H9 (cell line): ENCODE measurements at regions not wholly inside any gene's neighbourhood (a gene's known extent, or its start where the extent isn't known, plus 50 kb on each side); places are given as distances from the start of the nearest gene placed in this dataset.

Experiments
- DNase-seq: peaks from one replicate; pipeline ENCODE4 v3.0.0-alpha.2; 2017
- H2AFZ ChIP-seq: one replicate; pipeline ENCODE4 v1.6.1; 2013; ENCODE audit warnings: mild to moderate bottlenecking, low read length, control low read depth, moderate library complexity
- H2AK5ac ChIP-seq: 2 replicates; pipeline ENCODE4 v1.6.1; 2013; ENCODE audit warnings: low read length, control low read depth, mixed read lengths; ENCODE audit not compliant: insufficient read length
- H2BK120ac ChIP-seq: one replicate; pipeline ENCODE4 v1.6.1; 2013; ENCODE audit warnings: low read depth, mild to moderate bottlenecking, low read length, control low read depth, inconsistent platforms; ENCODE audit not compliant: poor library complexity, severe bottlenecking
- H2BK12ac ChIP-seq: 2 replicates; pipeline ENCODE4 v1.6.1; 2013; ENCODE audit warnings: low read length, control low read depth, mixed read lengths, low read depth; ENCODE audit not compliant: insufficient read length
- H2BK15ac ChIP-seq: 2 replicates; pipeline ENCODE4 v1.6.1; 2013; ENCODE audit warnings: low read depth, low read length, control low read depth
- H2BK20ac ChIP-seq: one replicate; pipeline ENCODE4 v1.6.1; 2013; ENCODE audit warnings: low read depth, mild to moderate bottlenecking, low read length, control low read depth, inconsistent platforms; ENCODE audit not compliant: poor library complexity, severe bottlenecking
- H2BK5ac ChIP-seq: 2 replicates; pipeline ENCODE4 v1.6.1; 2013; ENCODE audit warnings: low read length, control low read depth, mixed read lengths; ENCODE audit not compliant: insufficient read length
- H3K14ac ChIP-seq: 2 replicates; pipeline ENCODE4 v1.6.1; 2013; ENCODE audit warnings: low read length, control low read depth; ENCODE audit not compliant: insufficient read depth
- H3K18ac ChIP-seq: 2 replicates; pipeline ENCODE4 v1.6.1; 2013; ENCODE audit warnings: low read depth, mild to moderate bottlenecking, mixed read lengths, low read length, control low read depth; ENCODE audit not compliant: insufficient read length
- H3K23ac ChIP-seq: 2 replicates; pipeline ENCODE4 v1.6.1; 2013; ENCODE audit warnings: low read length, control low read depth, mixed read lengths, low read depth; ENCODE audit not compliant: insufficient read length
- H3K23me2 ChIP-seq: 2 replicates; pipeline ENCODE4 v1.6.1; 2013; ENCODE audit warnings: low read depth, mild to moderate bottlenecking, mixed read lengths, low read length, control low read depth; ENCODE audit not compliant: insufficient read length, poor library complexity, severe bottlenecking
- H3K27ac ChIP-seq: 2 replicates; pipeline ENCODE4 v1.5.1; 2013; ENCODE audit warnings: low read length, control low read depth, mixed read lengths, low read depth; ENCODE audit not compliant: insufficient read length
- H3K27me3 ChIP-seq: 2 replicates; pipeline ENCODE4 v1.6.1; 2013; ENCODE audit warnings: low read length, control low read depth, inconsistent platforms; ENCODE audit not compliant: insufficient read depth
- H3K4ac ChIP-seq: 2 replicates; pipeline ENCODE4 v1.6.1; 2013; ENCODE audit warnings: low read depth, mild to moderate bottlenecking, control low read depth, inconsistent platforms, low read length, moderate library complexity
- H3K4me1 ChIP-seq: 2 replicates; pipeline ENCODE4 v1.6.1; 2013; ENCODE audit warnings: low read length, control low read depth, inconsistent platforms; ENCODE audit not compliant: insufficient read depth
- H3K4me2 ChIP-seq: 2 replicates; pipeline ENCODE4 v1.6.1; 2013; ENCODE audit warnings: low read length, control low read depth, mixed read lengths; ENCODE audit not compliant: insufficient read length, insufficient read depth
- H3K56ac ChIP-seq: 2 replicates; pipeline ENCODE4 v1.6.1; 2013; ENCODE audit warnings: low read depth, mild to moderate bottlenecking, mixed read lengths, low read length, control low read depth; ENCODE audit not compliant: insufficient read length
- H3K79me1 ChIP-seq: 2 replicates; pipeline ENCODE4 v1.6.1; 2013; ENCODE audit warnings: low read depth, mild to moderate bottlenecking, moderate library complexity, low read length, control low read depth, inconsistent platforms; ENCODE audit not compliant: insufficient read depth, poor library complexity, severe bottlenecking
- H3K79me2 ChIP-seq: 2 replicates; pipeline ENCODE4 v1.6.1; 2013; ENCODE audit warnings: low read length, control low read depth, inconsistent platforms; ENCODE audit not compliant: insufficient read depth
- H3K9ac ChIP-seq: 2 replicates; pipeline ENCODE4 v1.6.1; 2013; ENCODE audit warnings: low read length, control low read depth, mixed read lengths; ENCODE audit not compliant: insufficient read length; ENCODE audit errors: extremely low read depth
- H3K9me3 ChIP-seq: one replicate; pipeline ENCODE4 v1.6.1; 2013; ENCODE audit warnings: low read depth, low read length, inconsistent platforms; ENCODE audit not compliant: control insufficient read depth
- H3T11ph ChIP-seq: one replicate; pipeline ENCODE4 v1.6.1; 2013; ENCODE audit warnings: mild to moderate bottlenecking, low read length, control low read depth, inconsistent platforms
- H4K20me1 ChIP-seq: one replicate; pipeline ENCODE4 v1.6.1; 2013; ENCODE audit not compliant: control insufficient read depth, insufficient read length, insufficient read depth
- H4K5ac ChIP-seq: 2 replicates; pipeline ENCODE4 v1.6.1; 2013; ENCODE audit warnings: low read depth, mild to moderate bottlenecking, mixed read lengths, low read length, control low read depth; ENCODE audit not compliant: insufficient read length
- H4K8ac ChIP-seq: replicated peaks from 2 replicates; pipeline ENCODE4 v1.6.1; 2013; ENCODE audit warnings: low read length, control low read depth, mixed read lengths, low read depth; ENCODE audit not compliant: insufficient read length
- H4K91ac ChIP-seq: 2 replicates; pipeline ENCODE4 v1.6.1; 2013; ENCODE audit warnings: low read depth, mild to moderate bottlenecking, moderate library complexity, mixed read lengths, low read length, control low read depth; ENCODE audit not compliant: insufficient read length
- H3K27ac Mint-ChIP-seq, 3 experiments: 2 replicates in 2 of 3; 3 replicates in 1 of 3; pipeline ENCODE4 v1.8.0; 2020 to 2021; ENCODE audit warnings: mixed read lengths in 3 of 3, mild to moderate bottlenecking in 1 of 3, moderate library complexity in 1 of 3
- H3K27me3 Mint-ChIP-seq: 2 replicates; pipeline ENCODE4 v1.8.0; 2021; ENCODE audit warnings: low read depth, mild to moderate bottlenecking, moderate library complexity, mixed read lengths
- H3K36me3 Mint-ChIP-seq, 3 experiments: 2 replicates in 2 of 3; 3 replicates in 1 of 3; pipeline ENCODE4 v1.8.0; 2020 to 2021; ENCODE audit warnings: low read depth in 3 of 3, mixed read lengths in 3 of 3; ENCODE audit not compliant: insufficient read depth in 1 of 3
- H3K4me1 Mint-ChIP-seq, 2 experiments: 2 replicates each; pipeline ENCODE4 v1.8.0; 2020; ENCODE audit warnings: mixed read lengths in 2 of 2
- H3K4me3 Mint-ChIP-seq, 2 experiments: 2 replicates in 1 of 2; 3 replicates in 1 of 2; pipeline ENCODE4 v1.8.0; 2020 to 2021; ENCODE audit warnings: mild to moderate bottlenecking in 2 of 2, mixed read lengths in 2 of 2, moderate library complexity in 1 of 2
- H3K9me3 Mint-ChIP-seq, 2 experiments: 2 replicates in 1 of 2; 3 replicates in 1 of 2; pipeline ENCODE4 v1.8.0; 2020; ENCODE audit warnings: mild to moderate bottlenecking in 2 of 2, mixed read lengths in 2 of 2, moderate library complexity in 1 of 2
- WGBS: extraction: QIAGEN DNeasy Blood & Tissue Kit; methylation state at CpG from one replicate; pipeline ENCODE4 v1.1.7; 2013; ENCODE audit warnings: missing lambda C conversion rate, low lambda C conversion rate, mixed read lengths; ENCODE audit not compliant: insufficient read length; ENCODE audit errors: extremely low coverage; 5-methylcytosine and 5-hydroxymethylcytosine counted together
- TF ChIP-seq, protein P1 (sequence below): fragments of 200-600 bp; sonication (generic); conservative IDR thresholded peaks from 3 replicates; pipeline ENCODE4 v1.8.0; 2021; ENCODE audit warnings: antibody characterized with exemption, mild to moderate bottlenecking

DNA sequence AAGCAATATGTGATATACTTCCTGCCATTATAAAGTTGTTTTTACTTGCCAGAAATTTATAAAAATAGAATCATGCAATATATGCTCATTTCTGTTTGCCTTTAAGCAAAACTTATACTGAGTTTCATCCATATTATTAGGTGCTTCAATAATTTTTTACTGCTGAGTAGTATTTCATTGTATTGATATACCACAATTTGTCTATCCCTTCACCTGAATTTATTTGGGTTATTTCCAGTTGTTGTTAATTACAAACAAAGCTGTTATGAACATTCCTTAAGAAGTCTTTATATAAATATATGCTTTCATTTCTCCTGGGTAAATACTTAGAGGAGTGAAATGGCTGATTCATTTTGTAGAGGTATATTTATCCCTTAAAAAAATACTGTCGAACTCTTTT, 864.1 kb downstream of the HACE1 start:
- Histone ChIP-seq H4K91ac (no peak overlapping the region), H3K9ac (no peak overlapping the region), H4K5ac (no peak overlapping the region), H3K9me3 (no peaks in the 10 kb centered on the region), H2BK5ac (no peak overlapping the region), H3K4me1 (no peaks in the 10 kb centered on the region), H3K79me2 (no peaks in the 10 kb centered on the region), H3K27me3 (no peaks in the 10 kb centered on the region), H3K79me1 (no peaks in the 10 kb centered on the region), H2BK20ac (no peak overlapping the region), H2AK5ac (no peak overlapping the region), H3T11ph (no peak overlapping the region), H3K18ac (no peak overlapping the region), H2BK12ac (no peak overlapping the region), H3K23me2 (no peaks in the 10 kb centered on the region), H4K20me1 (no peaks in the 10 kb centered on the region), H4K8ac (no peak overlapping the region), H3K4ac (no peak overlapping the region), H2BK120ac (no peak overlapping the region), H2AFZ (no peak overlapping the region), H3K14ac (no peak overlapping the region), H3K23ac (no peak overlapping the region), H3K56ac (no peak overlapping the region), H2BK15ac (no peak overlapping the region), H3K27ac (no peak overlapping the region), H3K4me2 (no peak overlapping the region)
- Mint-ChIP-seq H3K27me3 (no peaks in the 10 kb centered on the region), H3K4me1 (peaks cover 6 to 9% of the 10 kb centered on the region in 2 experiments), H3K4me3 (no peak overlapping the region), H3K36me3 (peaks cover 0 to 7% (median 0%) of the 10 kb centered on the region in 3 experiments; a peak in 1 of 7 replicates), H3K27ac (no peak overlapping the region), H3K9me3 (peaks cover 0 to 3% of the 10 kb centered on the region in 2 experiments; a peak in 2 of 5 replicates)
- no CpG with 5 or more reads among the region's 1 CpG for WGBS
- TF ChIP-seq, protein P1, sequence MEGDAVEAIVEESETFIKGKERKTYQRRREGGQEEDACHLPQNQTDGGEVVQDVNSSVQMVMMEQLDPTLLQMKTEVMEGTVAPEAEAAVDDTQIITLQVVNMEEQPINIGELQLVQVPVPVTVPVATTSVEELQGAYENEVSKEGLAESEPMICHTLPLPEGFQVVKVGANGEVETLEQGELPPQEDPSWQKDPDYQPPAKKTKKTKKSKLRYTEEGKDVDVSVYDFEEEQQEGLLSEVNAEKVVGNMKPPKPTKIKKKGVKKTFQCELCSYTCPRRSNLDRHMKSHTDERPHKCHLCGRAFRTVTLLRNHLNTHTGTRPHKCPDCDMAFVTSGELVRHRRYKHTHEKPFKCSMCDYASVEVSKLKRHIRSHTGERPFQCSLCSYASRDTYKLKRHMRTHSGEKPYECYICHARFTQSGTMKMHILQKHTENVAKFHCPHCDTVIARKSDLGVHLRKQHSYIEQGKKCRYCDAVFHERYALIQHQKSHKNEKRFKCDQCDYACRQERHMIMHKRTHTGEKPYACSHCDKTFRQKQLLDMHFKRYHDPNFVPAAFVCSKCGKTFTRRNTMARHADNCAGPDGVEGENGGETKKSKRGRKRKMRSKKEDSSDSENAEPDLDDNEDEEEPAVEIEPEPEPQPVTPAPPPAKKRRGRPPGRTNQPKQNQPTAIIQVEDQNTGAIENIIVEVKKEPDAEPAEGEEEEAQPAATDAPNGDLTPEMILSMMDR = no peak
- DNase-seq = no peak
